GM18505 (cell line): ENCODE measurements at regions not wholly inside any gene's neighbourhood (a gene's known extent, or its start where the extent isn't known, plus 50 kb on each side); places are given as distances from the start of the nearest gene placed in this dataset.
"Not testable (repeated sequence)": the region's sequence is repeated elsewhere in the genome, so short reads cannot be mapped to it uniquely, and the experiment has no call there.

Experiments
- ATAC-seq: cut with Tn5 transposase; IDR thresholded peaks from one replicate; pipeline ENCODE4 v1.9.1; 2021; ENCODE audit not compliant: unreplicated experiment
- POLR2A ChIP-seq: IDR thresholded peaks from 4 replicates; pipeline ENCODE4 v1.6.1; 2011; ENCODE audit warnings: borderline replicate concordance; ENCODE audit not compliant: insufficient read depth, insufficient read length; ENCODE audit errors: extremely low read depth

DNA sequence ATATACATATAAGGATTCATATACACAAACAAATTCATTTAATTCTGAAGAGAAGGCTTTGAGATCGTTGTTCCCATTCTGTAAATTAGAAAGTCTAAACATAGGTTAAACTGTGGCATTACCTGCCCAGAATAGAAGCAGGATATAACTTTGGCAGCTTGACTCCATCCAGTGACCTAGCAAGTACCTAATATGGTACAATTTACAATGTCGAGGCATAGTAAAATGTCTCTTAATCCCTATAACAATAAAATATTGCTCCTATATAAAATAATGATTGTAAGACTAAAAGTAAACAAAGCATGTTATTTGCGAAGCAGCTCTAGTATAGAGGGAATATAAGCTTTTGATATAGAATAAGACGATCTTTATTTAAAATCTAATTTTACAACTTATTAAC is 756.0 kb downstream of the LUZP2 start:
- ATAC-seq, result no peak
- TF ChIP-seq POLR2A, result no peak

DNA sequence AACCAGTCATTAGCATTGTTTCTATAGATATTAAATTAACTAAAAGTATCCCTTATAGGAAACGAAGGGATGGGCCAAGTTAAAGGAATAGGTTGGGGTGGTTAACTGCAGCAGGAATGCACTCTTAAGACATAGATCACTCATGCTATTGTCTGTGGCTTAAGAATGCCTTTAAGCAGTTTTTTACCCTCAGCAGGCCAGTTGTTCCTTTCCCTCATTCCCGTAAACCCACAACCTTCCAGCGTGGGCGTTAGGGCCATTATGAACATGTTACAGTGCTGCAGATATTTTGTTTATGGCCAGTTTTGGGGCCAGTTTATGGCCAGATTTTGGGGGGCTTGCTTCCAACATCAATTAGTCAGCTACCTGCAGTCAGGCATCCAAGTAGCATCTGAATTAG is 767.0 kb downstream of the LUZP2 start:
- not testable (repeated sequence) for ATAC-seq

DNA sequence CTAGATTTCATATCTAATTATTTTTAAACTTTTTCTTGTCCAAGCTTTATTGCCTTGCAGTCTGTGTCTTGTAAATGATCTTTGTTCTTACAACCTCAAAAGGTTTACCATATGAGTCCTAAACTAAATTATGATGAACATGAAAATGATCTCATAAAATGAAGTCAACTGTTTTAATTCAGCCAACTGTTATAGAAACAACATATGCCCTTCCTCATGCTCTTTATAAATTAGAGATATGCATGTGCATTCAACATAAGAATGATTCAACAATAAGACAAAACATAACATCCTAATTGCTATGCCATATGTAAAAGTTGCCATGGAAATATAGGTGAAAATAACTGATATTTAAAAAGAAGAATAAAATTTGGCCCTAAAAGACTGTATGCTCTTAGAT is 774.4 kb downstream of the LUZP2 start:
- ATAC-seq, result no peak
- TF ChIP-seq POLR2A, result no peak

DNA sequence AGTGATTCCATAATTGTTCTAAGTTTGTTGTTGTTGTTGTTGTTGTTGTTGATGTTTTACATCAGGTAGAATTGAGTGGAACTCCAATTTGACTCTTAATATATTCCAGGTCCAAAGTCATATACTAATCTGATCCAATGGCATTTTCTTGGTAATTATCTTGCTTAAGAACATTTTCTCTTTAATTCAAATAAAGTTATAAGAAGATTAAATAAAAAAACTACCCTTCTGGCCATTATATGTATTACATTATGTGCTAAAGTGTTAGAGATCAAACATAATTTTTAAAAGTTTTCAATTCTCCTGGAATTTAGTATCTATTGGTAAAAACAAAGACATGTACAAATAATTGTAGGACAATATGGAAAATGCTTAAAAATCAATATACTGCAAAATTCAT is 775.4 kb downstream of the LUZP2 start:
- no peak for TF ChIP-seq POLR2A
- no peak for ATAC-seq

DNA sequence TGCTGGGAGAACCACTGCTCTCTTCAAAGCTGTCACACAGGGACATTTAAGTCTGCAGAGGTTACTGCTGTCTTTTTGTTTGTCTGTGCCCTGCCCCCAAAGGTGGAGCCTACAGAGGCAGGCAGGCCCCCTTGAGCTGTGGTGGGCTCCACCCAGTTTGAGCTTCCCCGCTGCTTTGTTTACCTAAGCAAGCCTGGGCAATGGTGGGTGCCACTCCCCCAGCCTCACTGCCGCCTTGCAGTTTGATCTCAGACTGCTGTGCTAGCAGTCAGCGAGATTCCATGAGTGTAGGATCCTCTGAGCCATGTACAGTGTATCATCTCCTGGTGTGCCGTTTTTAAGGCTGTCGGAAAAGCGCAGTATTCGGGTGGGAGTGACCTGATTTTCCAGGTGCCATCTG is 784.0 kb downstream of the LUZP2 start:
- not testable (repeated sequence) for ATAC-seq

DNA sequence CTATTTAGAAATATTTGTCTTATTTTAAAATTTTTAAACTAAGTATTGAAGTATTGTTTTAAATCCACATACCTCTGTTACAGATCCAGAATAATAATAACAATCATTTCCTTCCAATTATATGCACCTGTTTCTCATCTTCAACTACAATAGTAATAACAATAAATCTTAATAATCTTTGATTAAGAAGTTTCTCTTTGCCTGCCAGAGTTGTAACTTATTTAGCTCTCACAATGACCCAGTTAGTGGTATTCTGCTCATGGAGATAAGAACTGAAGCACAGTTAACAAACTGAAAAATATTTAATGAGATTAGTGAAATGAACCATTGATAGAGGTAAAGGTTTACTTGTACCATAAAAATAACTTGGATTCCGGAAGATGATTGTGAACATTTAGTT is 796.3 kb downstream of the LUZP2 start:
- no peak for ATAC-seq

DNA sequence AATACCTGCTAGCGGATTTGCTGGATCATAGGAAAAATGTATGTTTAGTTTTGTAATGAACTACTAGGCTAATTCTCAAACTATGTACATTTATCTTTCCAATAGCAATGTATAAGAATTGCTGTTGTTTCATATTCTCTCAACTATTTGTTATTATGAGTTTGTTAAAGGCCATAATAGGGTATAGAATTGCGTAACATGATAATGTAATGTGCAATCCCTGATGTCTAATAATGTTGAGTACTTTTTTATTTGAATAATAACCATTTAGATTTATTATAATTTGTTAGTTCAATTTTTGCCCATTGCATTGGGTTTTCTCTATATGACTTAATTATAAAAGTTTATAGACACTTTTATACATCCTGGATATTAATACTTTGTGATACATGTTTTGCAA is 801.6 kb downstream of the LUZP2 start:
- TF ChIP-seq POLR2A, result no peak
- ATAC-seq, result no peak

More for the DNA sequence above, 796.3 kb downstream of the LUZP2 start:
- no peak for TF ChIP-seq POLR2A

DNA sequence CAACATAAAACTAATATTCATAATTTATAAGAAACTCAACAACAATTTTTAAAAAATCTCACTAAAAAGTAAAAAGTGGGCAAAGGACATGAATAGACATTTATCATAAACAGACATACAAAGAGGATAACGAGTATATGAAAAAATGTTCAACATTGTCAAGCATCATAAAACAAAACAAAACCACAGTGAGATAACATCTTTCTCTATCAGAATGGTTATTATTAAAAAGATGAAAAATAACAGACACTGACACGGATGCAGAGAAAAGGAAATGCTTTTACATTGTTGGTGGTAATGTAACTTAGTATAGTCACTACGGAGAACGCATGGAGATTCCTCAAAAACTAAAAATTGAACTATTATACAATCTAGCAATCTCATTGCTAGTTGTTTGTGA is 813.0 kb downstream of the LUZP2 start:
- no peak for ATAC-seq

DNA sequence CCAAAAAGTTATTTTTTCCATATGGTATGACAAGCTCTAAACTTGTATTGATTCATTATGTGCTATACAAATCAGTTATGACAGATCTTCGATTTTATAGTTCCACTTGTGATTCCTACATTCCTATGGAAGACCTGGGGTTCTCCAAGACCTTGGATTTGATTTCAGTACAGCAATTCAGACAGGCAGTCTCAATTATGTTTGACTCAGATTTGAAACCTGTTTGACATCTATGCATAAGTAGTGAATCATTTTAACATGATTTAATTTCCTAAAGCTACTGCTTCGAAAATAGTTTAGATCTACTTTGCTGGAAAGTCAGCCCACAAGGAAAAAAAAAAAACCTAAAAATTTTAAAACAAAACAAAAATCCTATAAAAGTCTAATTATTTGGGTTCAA is 820.4 kb downstream of the LUZP2 start:
- TF ChIP-seq POLR2A, result no peak
- no peak for ATAC-seq

More for the DNA sequence above, 813.0 kb downstream of the LUZP2 start:
- TF ChIP-seq POLR2A, result no peak

DNA sequence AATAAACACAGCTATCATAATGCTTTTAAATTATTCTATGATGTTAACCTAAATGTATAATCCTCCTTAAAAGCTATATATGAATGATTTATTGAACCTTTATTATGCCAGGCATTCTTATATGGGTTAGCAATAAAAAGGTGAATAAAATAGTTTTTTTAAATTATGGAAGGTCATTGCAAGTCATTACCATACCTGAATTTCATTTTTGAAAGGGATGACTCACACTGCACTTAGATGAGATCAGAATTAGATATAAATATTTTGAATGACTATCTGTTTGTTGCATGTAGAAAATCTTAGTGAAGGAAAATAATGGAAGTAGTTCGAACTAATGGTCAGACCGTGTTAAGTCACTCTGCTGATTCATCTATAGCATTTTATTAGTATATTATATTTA is 822.3 kb downstream of the LUZP2 start:
- no peak for ATAC-seq
- no peak for TF ChIP-seq POLR2A

DNA sequence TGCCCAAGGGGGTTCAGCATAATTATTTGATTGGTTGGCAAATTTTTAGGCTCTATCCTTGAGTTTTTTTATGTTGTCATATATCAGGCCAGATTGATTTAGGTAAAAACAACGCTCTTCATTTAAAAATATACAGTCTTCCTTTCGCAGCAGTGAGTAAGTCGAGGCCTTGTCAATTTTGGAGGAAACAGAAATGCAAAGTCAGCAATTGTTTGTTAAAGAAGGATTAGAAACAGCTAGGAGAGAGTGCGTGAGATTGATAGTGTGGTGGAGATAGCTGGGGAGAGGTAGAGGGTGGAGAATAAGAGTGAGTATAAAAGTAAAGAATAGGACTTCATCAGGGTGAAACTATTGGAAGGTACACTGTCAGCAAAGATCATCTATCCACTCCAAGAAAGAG is 830.8 kb downstream of the LUZP2 start:
- no peak for ATAC-seq
- TF ChIP-seq POLR2A, result no peak

DNA sequence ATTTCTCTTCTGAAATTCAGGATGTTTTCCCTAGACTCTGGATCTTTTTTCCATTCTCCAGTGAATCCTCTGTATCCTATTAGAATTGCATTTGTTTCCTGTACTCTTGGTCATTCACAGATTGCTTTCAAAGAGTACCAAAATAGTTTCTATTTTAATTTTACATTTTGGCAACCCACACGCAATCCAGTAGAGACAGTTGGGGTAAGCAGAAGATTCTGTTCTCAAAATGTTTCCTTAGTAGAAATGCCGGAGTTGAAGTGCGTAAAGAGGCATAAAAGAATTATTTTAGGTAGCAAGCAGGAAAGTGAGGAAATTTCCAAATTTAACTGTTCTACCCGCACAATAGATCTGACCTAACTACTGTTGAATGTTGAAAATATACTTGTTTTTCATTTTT is 842.4 kb downstream of the LUZP2 start:
- no peak for ATAC-seq
- no peak for TF ChIP-seq POLR2A

DNA sequence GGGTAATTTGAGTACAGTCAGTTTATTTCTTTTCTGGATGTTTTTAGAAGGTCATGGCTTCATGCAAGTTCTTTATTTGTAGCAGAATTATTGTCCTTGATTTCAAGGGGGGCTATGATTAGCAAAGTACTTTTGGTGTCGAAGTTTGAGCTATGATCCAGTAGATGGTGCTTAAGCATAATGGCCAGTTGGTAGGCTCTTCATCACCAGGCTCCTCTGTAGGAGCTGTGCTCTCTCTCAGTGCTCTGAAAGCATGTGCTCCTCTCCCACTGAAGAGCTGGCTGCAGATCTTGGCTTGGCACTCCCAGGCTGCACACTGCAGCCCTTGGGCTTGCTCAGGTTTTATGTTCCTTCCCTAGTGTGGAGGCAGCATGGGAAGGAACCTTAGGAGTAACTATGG is 852.7 kb downstream of the LUZP2 start:
- no peak for ATAC-seq
- no peak for TF ChIP-seq POLR2A

DNA sequence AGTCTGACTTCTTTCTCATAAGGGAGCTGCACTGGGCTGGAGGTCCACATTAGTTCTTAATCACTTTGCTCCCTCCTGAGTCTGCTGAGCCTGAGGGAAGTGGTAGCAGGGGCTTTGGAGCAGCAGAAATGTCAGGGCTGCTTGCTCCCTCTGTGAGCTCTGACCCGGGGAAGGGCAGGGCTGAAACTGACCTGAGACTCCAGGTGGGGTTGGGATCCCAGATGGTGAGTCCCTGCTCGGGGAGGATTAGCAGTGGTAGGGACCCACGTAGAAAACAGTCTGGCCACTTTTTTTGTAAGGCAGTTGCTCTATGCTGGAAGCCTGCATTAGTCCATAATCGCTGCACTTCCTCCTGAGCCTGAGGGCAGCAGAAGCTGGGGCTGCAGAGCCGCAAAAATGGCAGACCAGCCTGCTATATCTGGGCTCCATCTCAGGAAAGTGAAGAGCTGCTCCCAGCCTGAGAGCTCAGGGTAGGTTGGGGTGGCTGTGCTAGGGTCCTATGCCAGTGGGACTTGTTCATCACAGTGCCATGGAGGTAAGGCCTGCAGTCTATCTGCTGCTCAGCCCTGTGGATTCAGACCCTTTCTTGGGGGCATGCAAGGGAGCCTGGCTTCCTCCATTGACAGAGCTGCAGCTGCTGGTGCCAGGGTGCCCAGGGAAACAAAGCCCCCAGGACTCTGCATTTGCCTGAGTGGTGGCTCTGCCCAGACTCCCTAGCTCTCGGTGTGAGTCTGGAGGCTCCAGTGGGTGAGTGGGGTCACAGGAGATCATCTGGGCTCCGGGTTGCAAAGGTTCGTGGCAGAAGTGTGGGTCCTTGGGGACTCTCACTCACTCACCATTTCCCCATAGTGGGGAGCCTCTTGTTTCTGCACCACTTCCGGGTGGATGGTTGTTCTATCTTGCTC is 854.3 kb downstream of the LUZP2 start:
- TF ChIP-seq POLR2A, result no peak
- ATAC-seq, result no peak

DNA sequence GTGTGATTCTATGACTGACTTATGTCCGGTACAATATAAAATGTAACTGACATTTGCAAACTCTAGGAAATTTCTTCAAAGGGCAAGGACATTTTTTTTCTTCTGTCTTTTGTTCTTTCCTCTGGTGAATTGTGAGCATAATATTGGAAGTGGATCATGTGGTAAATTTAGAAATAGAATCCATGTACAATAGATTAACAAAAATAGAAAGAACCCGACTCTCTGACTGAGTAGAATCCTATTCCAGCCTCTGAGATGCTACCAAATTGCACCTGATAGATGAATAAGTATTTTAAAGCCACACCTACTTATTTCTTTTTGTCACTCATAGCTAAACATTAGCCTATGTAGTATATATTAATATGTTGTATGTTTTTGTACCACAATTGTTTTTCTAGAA is 860.3 kb downstream of the LUZP2 start:
- ATAC-seq, result no peak
- TF ChIP-seq POLR2A, result no peak
